Neuronal stem cell (in vitro differentiated cells): ENCODE measurements at regions not wholly inside any gene's neighbourhood (a gene's known extent, or its start where the extent isn't known, plus 50 kb on each side); places are given as distances from the start of the nearest gene placed in this dataset.

Experiments used
- DNase-seq: peaks from one replicate; pipeline ENCODE4 v3.0.0-alpha.2; 2013; ENCODE audit warnings: low spot score
- H2AFZ ChIP-seq: one replicate; pipeline ENCODE4 v1.6.1; 2013; ENCODE audit warnings: mild to moderate bottlenecking, low read length, inconsistent platforms
- H2AK5ac ChIP-seq: 2 replicates; pipeline ENCODE4 v1.6.1; 2013; ENCODE audit warnings: low read depth, mild to moderate bottlenecking, inconsistent platforms, low read length, moderate library complexity, mixed read lengths
- H2BK120ac ChIP-seq: 2 replicates; pipeline ENCODE4 v1.6.1; 2013; ENCODE audit warnings: low read depth, mild to moderate bottlenecking, inconsistent platforms, low read length, moderate library complexity, mixed read lengths
- H2BK12ac ChIP-seq: one replicate; pipeline ENCODE4 v1.6.1; 2013; ENCODE audit warnings: low read length, inconsistent platforms
- H2BK15ac ChIP-seq: 2 replicates; pipeline ENCODE4 v1.6.1; 2013; ENCODE audit warnings: mild to moderate bottlenecking, low read length, inconsistent platforms, mixed read lengths
- H2BK5ac ChIP-seq: one replicate; pipeline ENCODE4 v1.6.1; 2013; ENCODE audit warnings: inconsistent platforms, mild to moderate bottlenecking, low read length, moderate library complexity
- H3K14ac ChIP-seq: one replicate; pipeline ENCODE4 v1.6.1; 2013; ENCODE audit warnings: low read length, inconsistent platforms
- H3K18ac ChIP-seq: 2 replicates; pipeline ENCODE4 v1.6.1; 2013; ENCODE audit warnings: low read length, inconsistent platforms
- H3K23ac ChIP-seq: 2 replicates; pipeline ENCODE4 v1.6.1; 2013; ENCODE audit warnings: low read depth, mild to moderate bottlenecking, mixed read lengths, low read length, inconsistent platforms; ENCODE audit not compliant: poor library complexity
- H3K27ac ChIP-seq: replicated peaks from 3 replicates; pipeline ENCODE4 v1.5.1; 2013; ENCODE audit warnings: low read length, inconsistent platforms
- H3K27me3 ChIP-seq, 3 experiments: 2 replicates each; pipeline ENCODE4 v1.6.1; 2013; ENCODE audit warnings: low read length in 3 of 3, mild to moderate bottlenecking in 2 of 3, inconsistent platforms in 1 of 3, low read depth in 1 of 3, mixed read lengths in 1 of 3, moderate library complexity in 1 of 3; ENCODE audit not compliant: control insufficient read depth in 3 of 3, insufficient read depth in 3 of 3
- H3K36me3 ChIP-seq, 2 donors: replicated peaks in 1 of 2; 2 replicates each; pipeline ENCODE4 v1.6.1; 2013; ENCODE audit warnings: low read length in 2 of 2; ENCODE audit not compliant: control insufficient read depth in 2 of 2, insufficient read depth in 2 of 2
- H3K4ac ChIP-seq: 2 replicates; pipeline ENCODE4 v1.6.1; 2013; ENCODE audit warnings: inconsistent platforms, mild to moderate bottlenecking, low read length, moderate library complexity
- H3K4me1 ChIP-seq, 2 donors: 1 replicate in 1 of 2; 2 replicates in 1 of 2; pipeline ENCODE4 v1.6.1; 2013; ENCODE audit warnings: low read length in 2 of 2, low read depth in 1 of 2; ENCODE audit not compliant: control insufficient read depth in 2 of 2, insufficient read depth in 1 of 2
- H3K4me2 ChIP-seq: one replicate; pipeline ENCODE4 v1.6.1; 2013; ENCODE audit warnings: mild to moderate bottlenecking, low read length, inconsistent platforms; ENCODE audit not compliant: insufficient read depth, poor library complexity, severe bottlenecking
- H3K4me3 ChIP-seq, 2 donors: 2 replicates each; pipeline ENCODE4 v1.5.1; 2013; ENCODE audit warnings: low read length in 2 of 2, mild to moderate bottlenecking in 2 of 2, inconsistent platforms in 1 of 2, moderate library complexity in 1 of 2
- H3K79me1 ChIP-seq: one replicate; pipeline ENCODE4 v1.6.1; 2013; ENCODE audit warnings: low read depth, mild to moderate bottlenecking, inconsistent platforms, low read length, moderate library complexity
- H3K9ac ChIP-seq: one replicate; pipeline ENCODE4 v1.6.1; 2013; ENCODE audit warnings: mild to moderate bottlenecking, low read depth, low read length, inconsistent platforms; ENCODE audit not compliant: poor library complexity
- H3K9me3 ChIP-seq, 2 donors: replicated peaks in 1 of 2; 2 replicates each; pipeline versions ENCODE3 to v1.6.1; 2013; ENCODE audit warnings: low read length in 2 of 2, mild to moderate bottlenecking in 2 of 2, inconsistent platforms in 1 of 2, low read depth in 1 of 2, mixed read lengths in 1 of 2, moderate library complexity in 1 of 2; ENCODE audit not compliant: control insufficient read depth in 2 of 2, insufficient read depth in 1 of 2
- H4K8ac ChIP-seq: one replicate; pipeline ENCODE4 v1.6.1; 2013; ENCODE audit warnings: low read depth, mild to moderate bottlenecking, inconsistent platforms, low read length, moderate library complexity
- H4K91ac ChIP-seq: one replicate; pipeline ENCODE4 v1.6.1; 2013; ENCODE audit warnings: low read length, low read depth, mild to moderate bottlenecking, inconsistent platforms; ENCODE audit not compliant: poor library complexity
- WGBS, 2 donors: extraction: QIAGEN DNeasy Blood & Tissue Kit; methylation state at CpG; one replicate each; pipeline ENCODE4 v1.1.7; 2013; ENCODE audit warnings: missing lambda C conversion rate in 2 of 2, mixed read lengths in 1 of 2; ENCODE audit not compliant: insufficient read length in 2 of 2, insufficient replicate concordance in 1 of 2; ENCODE audit errors: extremely low coverage in 2 of 2; 5-methylcytosine and 5-hydroxymethylcytosine counted together

DNA sequence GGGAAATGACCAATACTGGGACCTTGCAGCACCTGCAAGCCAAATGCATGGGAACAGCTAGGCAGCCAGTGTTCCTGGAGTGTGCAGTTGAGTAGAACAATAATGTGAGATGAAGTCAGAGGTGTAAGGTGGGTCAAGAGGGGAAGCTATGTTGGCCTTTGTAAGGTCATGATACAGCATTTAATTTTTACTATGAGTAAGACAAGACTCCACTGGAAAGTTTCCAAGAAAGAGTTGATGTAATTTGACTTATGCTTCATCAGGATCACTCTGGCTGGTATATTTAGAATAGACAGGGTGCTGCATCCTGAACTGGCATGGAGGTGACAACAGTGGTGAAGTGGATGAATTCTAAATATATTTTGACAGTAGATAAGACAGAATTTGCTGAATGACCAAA lies 744.8 kb downstream of the KCTD16 start:
- Histone ChIP-seq H3K14ac (no peak overlapping the region), H3K18ac (no peak overlapping the region), H2BK12ac (no peak overlapping the region), H2BK5ac (no peak overlapping the region), H3K79me1 (no peaks in the 10 kb centered on the region), H3K9ac (no peak overlapping the region), H3K27me3 (no peaks in the 10 kb centered on the region), H3K4me1 (no peaks in the 10 kb centered on the region), H2AK5ac (no peak overlapping the region), H3K9me3 (no peaks in the 10 kb centered on the region), H4K8ac (no peak overlapping the region), H3K36me3 (no peaks in the 10 kb centered on the region), H3K23ac (no peak overlapping the region), H3K27ac (no peak overlapping the region), H3K4me3 (no peak overlapping the region), H2AFZ (no peak overlapping the region), H4K91ac (no peak overlapping the region), H2BK120ac (no peak overlapping the region), H3K4me2 (no peak overlapping the region), H3K4ac (no peak overlapping the region), H2BK15ac (no peak overlapping the region)
- DNase-seq, result no peak

DNA sequence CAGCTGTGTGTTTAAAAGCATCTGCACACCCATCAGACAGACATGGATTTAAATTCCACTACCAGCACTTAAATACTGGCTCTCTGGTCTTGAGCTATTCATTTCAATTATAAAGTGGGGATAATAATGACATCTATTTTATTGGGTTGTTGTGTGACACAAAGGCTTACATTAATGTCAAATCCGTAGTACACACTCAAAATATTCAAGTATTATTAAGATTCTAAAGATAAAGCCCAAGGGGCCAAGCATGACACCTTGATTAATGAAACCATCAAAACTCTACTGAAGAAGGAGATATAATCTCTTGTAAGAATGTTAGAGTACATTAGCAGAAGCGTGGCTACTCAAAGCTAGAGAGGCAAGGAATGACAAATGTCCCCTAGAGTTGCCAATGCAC lies 743.0 kb downstream of the KCTD16 start:
- Histone ChIP-seq H3K4me1 (no peaks in the 10 kb centered on the region), H3K9ac (no peak overlapping the region), H3K9me3 (no peaks in the 10 kb centered on the region), H3K18ac (no peak overlapping the region), H2BK15ac (no peak overlapping the region), H3K27ac (no peak overlapping the region), H2BK12ac (no peak overlapping the region), H3K14ac (no peak overlapping the region), H4K8ac (no peak overlapping the region), H2AFZ (no peak overlapping the region), H3K27me3 (no peaks in the 10 kb centered on the region), H3K23ac (no peak overlapping the region), H3K4ac (no peak overlapping the region), H3K4me3 (no peak overlapping the region), H3K4me2 (no peak overlapping the region), H2BK5ac (no peak overlapping the region), H3K79me1 (no peaks in the 10 kb centered on the region), H2BK120ac (no peak overlapping the region), H3K36me3 (no peaks in the 10 kb centered on the region), H4K91ac (no peak overlapping the region), H2AK5ac (no peak overlapping the region)
- no CpG with 5 or more reads among the region's 2 CpGs for WGBS, 2 donors
- no peak for DNase-seq

GRCh38 chr5:144896473-144896872 lies 725.8 kb downstream of the KCTD16 start:
- no peak overlapping the region for H3K4me2 ChIP-seq
- H2BK120ac ChIP-seq, result no peak overlapping the region
- WGBS, 2 donors, result 100% methylated on average over 1 of the region's 2 CpGs; no CpG with 5 or more reads in 1 of the 2 donors
- H2AFZ ChIP-seq, result no peak overlapping the region
- H3K14ac ChIP-seq, result no peak overlapping the region
- H3K79me1 ChIP-seq, result no peaks in the 10 kb centered on the region
- no peak overlapping the region for H2AK5ac ChIP-seq
- H3K23ac ChIP-seq, result no peak overlapping the region
- H3K27ac ChIP-seq, result no peak overlapping the region
- H3K36me3 ChIP-seq, result no peaks in the 10 kb centered on the region
- H3K4ac ChIP-seq, result no peak overlapping the region
- H3K18ac ChIP-seq, result no peak overlapping the region
- H2BK12ac ChIP-seq, result no peak overlapping the region
- no peak overlapping the region for H2BK15ac ChIP-seq
- H3K4me3 ChIP-seq, result no peak overlapping the region
- DNase-seq, result no peak
- no peak overlapping the region for H2BK5ac ChIP-seq
- H4K91ac ChIP-seq, result no peak overlapping the region
- no peak overlapping the region for H3K9ac ChIP-seq
- H4K8ac ChIP-seq, result no peak overlapping the region
- no peaks in the 10 kb centered on the region for H3K4me1 ChIP-seq
- no peaks in the 10 kb centered on the region for H3K27me3 ChIP-seq
- H3K9me3 ChIP-seq, result no peaks in the 10 kb centered on the region

DNA sequence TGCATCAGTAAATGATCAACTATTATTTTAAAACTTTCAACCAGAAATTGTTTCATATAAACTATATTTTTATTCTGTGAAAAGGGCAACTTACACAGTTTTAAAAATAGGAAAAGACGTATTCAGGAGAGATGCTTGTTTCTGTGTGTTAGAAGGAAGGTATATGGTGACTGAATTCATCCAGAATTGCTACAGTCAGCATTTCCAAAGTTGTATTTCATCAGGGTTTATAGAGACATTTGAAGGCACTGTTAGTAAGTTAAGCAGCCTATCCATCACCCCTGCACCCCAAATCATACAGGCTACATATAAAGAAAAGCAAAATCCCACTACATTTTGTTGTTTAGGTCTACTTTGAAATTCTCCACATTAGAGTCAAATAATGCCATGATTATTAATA lies 716.0 kb downstream of the KCTD16 start:
- Histone ChIP-seq H4K91ac (no peak overlapping the region), H3K4ac (no peak overlapping the region), H2BK5ac (no peak overlapping the region), H2AK5ac (no peak overlapping the region), H3K18ac (no peak overlapping the region), H3K79me1 (no peaks in the 10 kb centered on the region), H3K14ac (no peak overlapping the region), H3K23ac (no peak overlapping the region), H4K8ac (no peak overlapping the region), H3K9ac (no peak overlapping the region), H3K4me1 (no peaks in the 10 kb centered on the region), H2AFZ (no peak overlapping the region), H3K27me3 (no peaks in the 10 kb centered on the region), H3K36me3 (no peaks in the 10 kb centered on the region), H2BK15ac (no peak overlapping the region), H2BK12ac (no peak overlapping the region), H2BK120ac (no peak overlapping the region), H3K4me3 (no peak overlapping the region), H3K4me2 (no peak overlapping the region), H3K27ac (no peak overlapping the region), H3K9me3 (no peaks in the 10 kb centered on the region)
- no CpG with 5 or more reads among the region's 1 CpG for WGBS, 2 donors
- DNase-seq, result no peak
